Activated CD8-positive, alpha-beta memory T cell treated with anti-CD3 and anti-CD28 coated beads, Interleukin-2, amount 50 U/mL, for 48 hours (primary cell): ENCODE measurements at regions not wholly inside any gene's neighbourhood (a gene's known extent, or its start where the extent isn't known, plus 50 kb on each side); places are given as distances from the start of the nearest gene placed in this dataset.
"Not testable (repeated sequence)": the region's sequence is repeated elsewhere in the genome, so short reads cannot be mapped to it uniquely, and the experiment has no call there.

Experiments used
- DNase-seq: peaks from one replicate; pipeline ENCODE4 v3.0.0-alpha.2; 2020

GRCh38 chr18:37900326-37900725 lies 334.7 kb upstream of the CELF4 start:
- DNase-seq, result no peak

GRCh38 chr18:37889963-37890362 lies 324.4 kb upstream of the CELF4 start:
- no peak for DNase-seq

DNA sequence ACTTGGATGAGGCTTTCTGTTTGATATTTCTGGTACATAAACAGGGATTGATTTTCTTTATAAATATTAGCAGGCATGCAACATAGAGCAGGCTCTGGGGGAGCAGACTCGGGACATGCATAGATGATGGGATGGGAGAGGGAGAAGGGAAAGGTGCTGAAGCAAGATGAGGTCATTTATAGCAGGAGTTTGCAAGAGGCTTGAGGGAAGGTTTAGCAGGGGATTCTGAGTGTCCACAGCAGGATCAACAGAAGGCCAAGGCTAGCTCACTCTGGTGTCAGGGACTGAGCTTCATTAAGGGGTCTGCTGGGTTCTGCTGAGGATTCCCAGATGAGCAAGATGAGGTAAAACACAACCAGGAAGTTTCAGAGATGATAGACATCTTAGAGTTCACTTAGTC lies 309.1 kb upstream of the CELF4 start:
- DNase-seq, result no peak

GRCh38 chr18:37873416-37873815 lies 307.8 kb upstream of the CELF4 start:
- DNase-seq, result no peak

- no peak for DNase-seq
Observed at GRCh38 chr18:37872562-37872961, 307.0 kb upstream of the CELF4 start.

DNA sequence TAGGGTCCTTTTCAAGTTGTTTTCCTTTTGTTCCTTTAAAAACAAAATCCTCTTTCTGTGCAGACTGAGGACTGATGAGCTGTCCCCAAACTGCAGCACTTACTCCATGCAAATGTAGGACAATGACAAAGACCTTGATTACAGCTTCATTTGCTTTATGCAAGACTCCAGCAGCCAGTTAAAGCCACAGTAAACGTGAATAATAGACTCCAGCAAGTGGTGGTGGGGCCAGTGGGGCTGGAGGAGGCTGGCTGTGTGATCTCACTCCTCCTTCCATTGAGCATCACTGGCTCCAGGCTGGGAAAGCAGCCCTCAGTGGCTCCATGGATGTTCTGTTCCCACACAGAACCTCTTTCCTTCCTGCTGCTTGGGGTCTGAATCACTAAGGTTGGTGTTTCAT lies 306.0 kb upstream of the CELF4 start:
- no peak for DNase-seq

DNA sequence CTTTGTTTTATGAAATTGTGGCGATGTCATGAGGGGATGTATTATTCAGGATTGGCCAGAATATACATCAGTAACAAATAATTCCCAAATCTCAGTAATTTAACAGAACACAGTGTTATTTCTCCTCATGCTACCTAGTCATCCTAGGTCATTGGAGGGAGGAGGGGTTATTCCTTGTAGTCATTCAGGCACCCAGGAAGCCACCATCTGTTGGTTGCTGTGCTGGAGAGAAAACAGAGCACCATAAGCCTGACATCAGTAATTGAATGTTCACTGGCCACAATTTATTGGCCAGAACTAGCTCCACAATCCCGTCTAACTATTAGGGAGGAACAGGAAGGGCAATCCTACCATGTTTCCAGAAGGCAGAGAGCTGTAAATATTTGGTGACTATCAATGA lies 303.5 kb upstream of the CELF4 start:
- no peak for DNase-seq

DNA sequence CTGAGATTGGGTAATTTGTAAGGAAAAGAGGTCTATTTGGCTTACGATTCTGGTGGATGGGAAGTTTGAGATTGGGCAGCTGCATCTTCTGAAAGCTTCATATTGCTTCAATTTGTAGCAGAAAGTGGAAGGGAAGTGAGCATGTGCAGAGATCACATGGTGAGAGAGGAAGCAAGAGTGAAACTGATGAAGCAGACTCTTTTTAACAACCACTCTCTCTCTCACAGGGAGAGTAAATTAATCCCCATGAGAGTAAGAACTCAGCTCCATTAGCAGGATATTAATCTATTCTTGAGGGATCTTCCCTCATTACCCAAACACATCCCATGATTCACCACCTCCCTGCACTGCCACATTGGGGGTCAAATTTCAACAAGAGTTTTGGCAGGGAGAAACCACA lies 298.5 kb upstream of the CELF4 start:
- no peak for DNase-seq

GRCh38 chr18:37861981-37862380 lies 296.4 kb upstream of the CELF4 start:
- no peak for DNase-seq

GRCh38 chr18:37854396-37854795 lies 288.8 kb upstream of the CELF4 start:
- no peak for DNase-seq

- DNase-seq, result no peak
Observed at GRCh38 chr18:37853706-37854105, 288.1 kb upstream of the CELF4 start.

DNA sequence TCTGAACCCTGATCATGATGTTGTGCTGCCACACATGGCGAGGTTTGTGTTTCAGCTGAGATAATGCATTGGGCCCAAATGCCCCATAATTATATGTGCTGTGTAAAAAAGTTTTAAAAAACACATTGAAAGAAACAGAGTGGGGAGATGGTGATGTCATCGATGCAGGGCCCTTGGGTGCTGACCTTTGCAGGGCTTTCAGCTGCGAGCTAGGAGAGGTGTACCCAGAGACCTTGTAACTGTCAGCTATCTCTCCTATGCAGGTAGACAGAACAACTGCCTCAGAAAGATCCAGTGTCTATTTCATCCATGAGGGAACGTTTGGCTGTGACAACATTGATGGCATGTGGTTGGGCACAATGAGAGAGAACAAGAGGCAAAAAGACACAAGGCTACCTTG lies 286.9 kb upstream of the CELF4 start:
- no peak for DNase-seq

- DNase-seq, result no peak
Observed at GRCh38 chr18:37847544-37847943, 281.9 kb upstream of the CELF4 start.

- DNase-seq, result no peak
Observed at GRCh38 chr18:37846996-37847395, 281.4 kb upstream of the CELF4 start.

GRCh38 chr18:37845498-37845897 lies 279.9 kb upstream of the CELF4 start:
- no peak for DNase-seq

- no peak for DNase-seq
Observed at GRCh38 chr18:37844209-37844970, 278.8 kb upstream of the CELF4 start.

DNA sequence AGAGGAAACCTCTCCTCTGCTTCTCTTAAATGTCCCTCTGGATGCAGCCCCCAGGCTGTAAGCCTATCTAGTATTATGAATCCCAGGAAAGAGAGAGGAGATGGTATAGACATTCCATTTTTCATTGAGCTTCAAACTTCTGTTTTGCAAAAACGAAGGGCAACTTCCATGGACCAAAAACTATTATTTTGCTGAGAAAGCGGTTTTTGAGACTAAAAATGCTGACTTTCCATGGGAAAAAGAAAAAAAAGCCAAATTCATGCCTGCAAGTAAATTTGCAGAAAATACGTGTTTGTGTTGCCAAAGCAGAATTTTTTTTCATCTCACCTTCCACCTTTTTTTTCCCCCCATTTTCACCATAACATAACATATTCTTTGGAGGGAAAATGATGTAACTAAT lies 272.5 kb upstream of the CELF4 start:
- DNase-seq, result no peak

GRCh38 chr18:37836071-37836970 lies 270.7 kb upstream of the CELF4 start:
- no peak for DNase-seq

DNA sequence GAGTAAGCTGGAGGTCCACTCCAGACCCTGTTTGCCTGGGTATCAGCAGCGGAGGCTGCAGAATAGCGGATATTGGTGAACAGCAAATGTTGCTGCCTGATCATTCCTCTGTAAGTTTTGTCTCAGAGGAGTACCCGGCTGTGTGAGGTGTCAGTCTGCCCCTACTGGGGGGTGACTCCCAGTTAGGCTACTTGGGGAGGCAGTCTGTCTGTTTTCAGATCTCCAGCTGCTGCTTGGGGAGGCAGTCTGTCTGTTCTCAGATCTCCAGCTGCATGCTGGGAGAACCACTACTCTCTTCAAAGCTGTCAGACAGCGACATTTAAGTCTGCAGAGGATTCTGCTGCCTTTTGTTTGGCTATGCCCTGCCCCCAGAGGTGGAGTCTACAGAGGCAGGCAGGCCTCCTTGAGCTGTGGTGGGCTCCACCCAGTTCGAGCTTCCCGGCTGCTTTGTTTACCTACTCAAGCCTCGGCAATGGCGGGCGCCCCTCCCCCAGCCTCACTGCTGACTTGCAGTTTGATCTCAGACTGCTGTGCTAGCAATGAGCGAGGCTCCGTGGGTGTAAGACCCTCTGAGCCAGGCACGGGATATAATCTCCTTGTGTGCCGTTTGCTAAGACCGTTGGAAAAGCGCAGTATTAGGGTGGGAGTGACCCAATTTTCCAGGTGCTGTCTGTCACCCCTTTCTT lies 266.6 kb upstream of the CELF4 start:
- DNase-seq, result not testable (repeated sequence)

DNA sequence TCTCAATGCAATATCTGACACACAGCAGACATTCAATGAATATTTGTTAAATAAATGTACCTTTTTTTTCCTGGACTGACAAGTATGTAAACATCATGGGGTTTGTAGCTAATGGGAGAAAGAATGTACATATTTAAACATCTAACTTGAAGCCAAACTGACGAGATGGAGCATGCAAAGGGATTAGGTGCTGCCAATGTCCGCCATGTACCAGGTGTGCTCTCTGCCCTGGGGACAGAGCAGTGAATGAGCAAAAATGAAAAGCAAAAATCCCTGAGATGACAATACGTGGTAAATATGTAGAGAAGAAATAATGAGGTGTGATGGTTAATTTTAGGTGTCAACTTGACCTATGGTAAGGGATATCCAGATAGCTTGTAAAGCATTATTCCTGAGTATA lies 247.4 kb upstream of the CELF4 start:
- DNase-seq, result no peak

DNA sequence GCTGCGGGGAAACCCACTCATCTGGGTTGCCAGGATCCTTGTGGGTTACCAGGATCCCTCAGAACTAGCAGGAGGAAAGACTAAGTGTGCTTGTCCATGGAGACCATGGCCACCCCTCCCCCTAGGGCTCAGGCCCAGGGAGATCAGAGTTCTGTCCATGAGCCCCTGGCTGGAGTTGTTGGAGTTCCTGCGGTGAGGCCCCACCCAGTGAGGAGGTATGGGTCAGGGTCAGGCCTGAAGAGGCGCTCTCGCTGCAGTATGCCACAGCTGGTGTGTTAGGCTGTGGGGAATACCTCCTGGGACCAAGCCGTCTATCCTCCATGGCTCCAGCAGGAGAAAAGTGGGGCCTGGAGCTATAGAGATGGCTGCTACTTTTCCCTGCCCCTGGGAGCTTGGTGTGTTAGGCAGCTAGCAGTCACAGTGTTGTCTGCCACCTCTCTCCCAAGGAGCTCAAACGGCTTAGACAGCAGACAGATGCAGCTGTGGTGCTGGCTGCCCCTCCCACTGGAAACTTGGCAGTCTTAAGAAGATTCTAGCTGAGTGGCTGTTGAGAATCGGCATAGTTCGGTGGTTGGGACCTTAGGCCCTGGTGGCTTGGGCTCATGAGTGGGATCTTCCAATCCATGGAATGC lies 240.3 kb upstream of the CELF4 start:
- no peak for DNase-seq

DNA sequence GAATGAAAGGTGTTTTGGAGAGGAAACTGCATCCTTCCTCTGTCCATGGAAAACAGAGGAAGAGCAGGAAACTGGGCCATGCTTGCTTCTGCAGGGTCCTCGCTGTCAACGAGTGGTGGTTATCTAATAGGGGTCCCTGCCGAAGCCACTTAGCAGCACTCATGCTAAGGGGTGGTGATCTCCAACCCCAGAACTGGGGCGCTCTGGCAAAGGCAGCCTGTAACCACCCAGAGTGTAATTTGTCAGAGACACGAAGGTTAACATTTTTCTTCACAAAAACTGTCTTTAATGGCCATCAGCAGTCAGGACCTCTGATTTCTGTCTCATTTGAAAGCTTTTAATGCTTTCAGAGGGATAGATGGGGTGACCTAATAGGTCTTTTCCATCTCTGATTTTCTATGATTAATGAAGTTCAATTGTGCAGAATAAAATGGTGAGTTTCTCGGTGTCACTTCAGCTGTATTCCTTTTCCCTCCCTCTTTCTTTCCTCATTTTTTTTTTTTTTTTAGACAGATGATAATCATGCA lies 231.3 kb upstream of the CELF4 start:
- DNase-seq, result no peak

GRCh38 chr18:37787452-37787851 lies 221.9 kb upstream of the CELF4 start:
- no peak for DNase-seq
